HG03280 (cell line): ENCODE measurements at regions not wholly inside any gene's neighbourhood (a gene's known extent, or its start where the extent isn't known, plus 50 kb on each side); places are given as distances from the start of the nearest gene placed in this dataset.
"Not testable (repeated sequence)": the region's sequence is repeated elsewhere in the genome, so short reads cannot be mapped to it uniquely, and the experiment has no call there.

Source experiments
- ATAC-seq: cut with Tn5 transposase; IDR thresholded peaks from one replicate; pipeline ENCODE4 v1.9.1; 2021; ENCODE audit warnings: mild to moderate bottlenecking, moderate library complexity; ENCODE audit not compliant: unreplicated experiment

DNA sequence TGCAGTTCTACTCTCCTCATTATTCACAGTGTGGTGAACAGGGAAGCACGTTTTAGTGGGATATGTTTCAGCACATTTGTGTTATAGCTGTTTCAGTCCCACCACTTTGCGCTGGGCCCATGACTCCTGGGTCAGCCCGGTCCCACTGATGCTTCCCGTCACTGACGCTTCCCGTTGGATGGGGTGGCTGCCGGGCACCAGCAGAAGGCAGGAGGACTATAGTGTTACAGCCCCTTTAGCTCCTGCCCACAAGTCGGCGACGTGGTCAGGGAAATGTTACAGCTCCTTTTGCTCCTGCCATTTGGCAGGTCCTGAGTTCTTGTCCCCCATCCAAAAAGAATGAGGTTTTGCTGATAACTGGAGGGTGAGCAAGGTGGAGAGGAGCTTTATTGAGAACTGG lies 732.2 kb downstream of the NR4A2 start:
- no peak for ATAC-seq

DNA sequence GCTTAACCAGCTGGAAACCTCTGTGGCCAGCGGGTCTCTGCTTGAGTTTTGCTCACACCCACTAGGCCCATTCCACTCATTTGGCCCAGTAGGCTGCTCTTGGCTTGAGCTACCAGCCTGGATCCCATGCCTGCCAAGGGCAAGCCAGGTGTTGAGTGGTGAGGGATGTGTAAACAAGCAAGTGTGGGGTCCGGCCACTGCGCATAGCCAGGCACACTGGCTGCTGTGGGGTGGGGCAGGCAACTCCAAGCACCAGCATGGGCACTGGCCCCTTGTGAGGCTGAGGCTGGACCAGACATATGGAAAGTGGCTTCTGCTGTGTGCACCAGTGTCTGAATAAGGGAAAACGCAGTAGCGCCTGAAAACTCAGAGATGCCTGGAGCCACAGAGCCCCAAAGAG lies 732.7 kb downstream of the NR4A2 start:
- no peak for ATAC-seq

DNA sequence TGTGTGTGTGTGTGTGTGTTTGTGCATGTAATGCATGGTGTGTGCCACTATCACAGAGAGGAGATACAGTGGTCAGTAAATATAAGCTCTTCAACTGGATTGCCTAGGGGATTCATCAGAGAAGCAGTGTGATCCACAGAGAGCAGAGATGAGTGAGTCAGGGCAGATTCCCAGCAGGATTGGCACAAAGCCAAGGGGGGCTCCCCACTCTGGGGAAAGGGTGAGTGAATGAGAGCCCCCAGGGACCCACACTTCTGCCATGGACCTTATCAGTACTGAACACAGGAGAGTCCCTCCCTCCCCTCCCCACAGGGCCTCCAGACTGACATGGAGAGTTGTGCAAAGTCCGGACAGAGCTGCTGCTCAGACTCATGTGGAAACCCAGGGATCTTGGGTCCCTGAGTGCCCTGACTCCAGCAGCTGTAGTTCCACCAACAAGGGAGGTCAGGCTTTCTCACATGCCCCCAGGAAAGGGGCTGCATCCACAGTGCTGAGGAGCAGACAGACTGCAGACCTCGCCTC lies 748.8 kb downstream of the NR4A2 start:
- ATAC-seq, result no peak

DNA sequence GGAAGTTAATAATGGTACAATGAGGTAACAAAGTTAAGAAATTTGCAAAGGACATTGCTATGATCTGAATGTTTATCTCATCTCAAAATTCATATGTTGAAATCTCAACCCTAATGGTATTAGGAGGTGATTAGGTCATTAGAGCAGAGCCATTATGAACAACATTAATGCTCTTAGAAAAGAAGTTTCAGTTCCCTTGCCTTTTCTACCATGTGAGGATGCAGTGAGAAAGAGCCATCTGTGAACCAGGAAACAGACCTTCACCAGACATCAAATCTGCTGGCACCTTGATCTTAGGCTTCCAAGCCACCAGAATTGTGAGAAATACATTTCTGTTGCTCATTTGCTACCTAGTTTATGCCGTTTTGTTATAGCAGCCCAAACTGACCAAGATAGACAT lies 757.6 kb downstream of the NR4A2 start:
- ATAC-seq, result no peak

DNA sequence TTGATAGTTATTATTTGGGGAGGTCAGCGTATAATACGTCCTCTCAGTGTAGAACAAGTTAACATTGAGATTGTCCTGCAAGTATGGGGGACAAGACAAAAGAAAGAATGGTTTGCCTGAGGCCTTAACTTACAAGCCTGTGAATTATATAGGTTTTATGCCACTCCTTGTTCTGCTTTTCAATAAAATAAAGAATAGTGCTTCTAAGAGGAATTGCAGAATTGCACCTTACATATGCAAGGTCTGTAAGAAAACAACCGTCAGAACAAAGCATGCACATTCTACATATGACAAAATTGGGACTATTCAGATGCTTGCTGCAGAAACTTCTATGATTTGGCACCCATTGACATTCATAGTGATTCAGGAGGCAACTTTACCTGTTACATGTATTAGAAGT lies 785.0 kb downstream of the NR4A2 start:
- ATAC-seq, result no peak

DNA sequence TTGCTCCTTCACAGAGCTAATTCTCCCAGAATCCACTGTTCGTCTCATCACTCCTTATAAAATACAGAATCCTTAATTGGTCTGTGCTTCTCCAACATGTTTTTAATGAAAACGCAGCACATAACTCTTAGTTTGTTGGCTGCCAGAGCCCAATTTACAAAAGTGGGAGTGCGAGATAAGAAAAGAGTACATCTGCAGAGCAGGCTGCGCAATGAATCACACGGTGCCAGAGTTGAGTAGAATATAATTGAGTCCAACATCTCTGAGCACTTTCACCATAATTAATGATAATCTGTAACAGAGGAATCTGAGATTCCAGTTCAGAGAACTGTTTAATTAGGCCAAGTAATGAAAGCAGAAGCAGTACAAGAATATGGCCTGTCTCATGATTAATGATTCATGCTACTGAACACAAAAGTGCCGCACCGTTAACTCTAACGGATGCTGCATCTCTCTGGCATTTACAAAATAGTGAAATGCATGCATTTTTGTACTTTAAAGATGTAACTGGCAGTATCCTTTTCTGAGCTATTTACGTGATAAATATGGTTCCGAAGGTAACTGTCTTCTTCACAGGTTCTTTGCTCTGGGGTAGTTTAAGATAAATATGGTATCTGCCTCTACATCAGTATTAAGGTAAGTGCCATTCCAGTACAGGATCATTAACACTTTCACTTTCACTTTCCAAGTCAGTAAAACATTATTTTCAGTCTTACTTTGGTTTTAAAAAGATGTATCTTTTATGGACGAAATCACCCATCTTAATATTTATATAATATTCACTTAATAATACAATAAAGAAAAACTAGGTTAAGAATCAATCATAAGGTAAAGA lies 785.6 kb downstream of the NR4A2 start:
- ATAC-seq, result no peak

DNA sequence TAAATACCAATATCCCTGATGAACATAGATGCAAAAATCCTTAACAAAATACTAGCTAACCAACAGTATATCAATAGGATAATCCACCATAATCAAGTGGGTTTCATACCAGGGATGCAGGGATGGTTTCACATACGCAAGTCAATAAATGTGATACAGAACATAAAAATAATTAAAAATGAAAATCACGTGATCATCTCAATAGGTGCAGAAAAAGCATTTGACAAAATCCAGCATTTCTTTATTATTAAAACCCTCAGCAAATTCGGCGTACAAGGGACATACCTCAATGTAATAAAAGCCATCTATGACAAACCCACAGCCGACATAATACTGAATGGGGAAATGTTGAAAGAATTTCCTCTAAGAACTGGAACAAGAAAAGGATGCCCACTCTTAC lies 793.5 kb downstream of the NR4A2 start:
- ATAC-seq, result not testable (repeated sequence)

DNA sequence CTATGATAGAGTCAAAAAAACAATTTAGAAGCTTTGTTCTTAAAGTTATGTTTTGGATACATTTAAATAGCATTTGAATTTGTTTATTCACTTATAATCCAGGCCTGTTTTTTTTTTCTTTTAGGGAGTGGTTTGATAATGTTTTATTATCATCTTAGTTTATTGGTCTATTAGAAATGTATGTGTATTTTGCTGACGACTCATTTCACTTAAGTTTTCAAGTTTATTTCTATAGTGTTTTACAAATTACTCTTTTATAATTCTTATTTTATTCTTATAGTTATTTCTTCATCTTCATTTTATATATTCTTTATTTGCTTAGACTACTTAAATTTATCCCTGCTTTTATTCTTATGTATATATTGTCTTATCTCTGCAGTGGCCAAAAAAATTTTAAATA lies 804.5 kb downstream of the NR4A2 start:
- no peak for ATAC-seq

DNA sequence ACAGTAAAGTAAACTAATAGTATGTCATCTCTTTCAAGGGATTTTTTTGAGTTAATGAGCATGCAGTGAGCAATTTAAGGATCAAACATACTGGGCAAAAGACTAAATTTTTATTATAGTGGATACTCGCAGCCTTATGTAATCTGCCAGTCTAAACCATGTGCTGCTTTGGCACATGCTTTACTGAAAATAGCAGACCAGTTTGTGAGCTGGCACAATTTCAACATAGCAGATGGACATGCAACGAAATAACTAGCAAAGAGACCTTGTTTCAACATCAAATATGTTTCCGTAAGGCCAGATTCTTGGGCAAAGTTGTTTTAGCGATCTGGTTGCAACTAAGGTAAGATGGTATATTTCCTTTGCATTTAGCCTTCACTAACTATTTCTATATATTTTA lies 807.3 kb downstream of the NR4A2 start:
- ATAC-seq, result no peak

DNA sequence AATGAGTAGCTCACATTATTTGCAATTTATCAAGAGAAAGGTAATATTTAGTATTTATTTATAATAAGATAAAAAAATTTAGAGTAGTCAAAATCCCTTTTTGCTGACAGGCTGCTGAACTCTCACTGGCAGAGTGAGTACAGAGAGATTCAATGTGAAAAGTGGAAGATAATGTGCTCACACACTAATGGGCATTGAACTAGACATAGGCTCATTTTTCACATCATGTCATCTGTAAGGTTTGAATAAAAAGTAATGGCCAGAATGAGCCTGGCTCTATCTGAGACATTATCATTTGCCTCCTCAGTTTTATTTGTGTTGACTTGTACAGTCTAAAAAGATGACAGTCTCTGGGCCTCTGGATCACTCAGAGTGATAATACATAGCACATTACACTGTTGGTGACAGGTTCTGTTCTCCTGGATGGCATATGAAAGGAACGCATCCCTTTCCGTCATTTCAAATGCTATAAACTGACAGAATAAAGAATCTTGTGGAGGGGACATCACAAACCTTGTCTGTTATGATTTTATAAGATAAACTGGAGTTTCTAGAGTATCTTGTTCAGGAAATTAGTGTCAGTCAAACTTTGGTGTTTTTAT lies 812.9 kb downstream of the NR4A2 start:
- ATAC-seq, result no peak

DNA sequence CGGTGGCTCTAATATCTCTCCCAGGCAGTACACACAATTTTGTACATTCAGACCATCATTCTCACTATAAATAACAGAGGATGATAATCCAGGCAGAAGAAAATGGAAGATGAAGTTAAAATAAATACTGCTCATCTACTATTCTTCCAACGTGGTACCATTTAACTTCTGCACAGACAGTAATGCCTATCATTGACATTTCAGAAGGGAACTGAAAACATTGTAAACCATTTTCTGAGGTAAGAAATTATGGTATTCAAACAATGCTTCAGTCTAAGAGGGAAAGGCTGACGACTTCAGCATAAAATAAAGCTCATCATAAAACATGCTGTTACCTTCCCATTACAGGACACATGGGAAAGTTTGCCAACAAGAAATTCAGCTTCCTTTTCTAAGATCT lies 814.4 kb downstream of the NR4A2 start:
- no peak for ATAC-seq

DNA sequence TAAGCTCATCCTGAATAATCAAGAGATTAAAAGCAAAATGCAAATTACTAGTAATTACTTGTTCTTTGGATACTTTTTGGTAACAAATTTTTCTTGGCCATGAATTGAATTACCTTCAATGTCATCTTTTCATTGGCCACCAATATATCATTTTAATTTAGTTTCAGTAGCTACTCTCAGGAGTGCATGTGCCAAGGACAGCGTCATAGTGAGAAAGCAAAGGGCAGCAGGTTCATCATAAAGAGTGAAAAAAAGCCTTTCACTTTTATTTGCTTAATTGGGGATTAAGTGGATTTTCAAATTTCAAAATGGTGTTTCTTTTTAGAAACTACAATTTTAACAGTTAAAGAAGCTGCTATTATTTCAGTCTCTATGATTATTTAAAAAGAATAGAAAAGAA lies 815.2 kb downstream of the NR4A2 start:
- no peak for ATAC-seq

DNA sequence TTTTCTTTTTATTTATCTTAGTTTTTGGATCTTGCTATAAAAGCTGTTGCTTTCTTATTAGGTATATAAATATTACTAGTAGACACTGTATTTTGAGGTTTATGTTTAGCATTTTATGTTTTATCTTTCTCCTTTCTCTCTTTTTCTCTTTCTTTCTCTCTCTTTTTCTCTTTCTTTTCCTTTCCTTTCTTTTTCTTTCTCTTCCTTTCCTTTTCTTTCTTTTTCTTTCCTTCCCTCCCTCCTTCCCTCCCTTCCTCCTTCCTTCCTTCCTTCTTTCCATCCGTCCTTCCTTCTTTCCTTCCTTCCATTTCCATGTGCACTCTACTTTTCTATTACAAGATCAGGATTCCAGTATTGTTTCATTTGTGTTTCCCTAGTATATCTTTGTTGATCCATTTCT lies 814.8 kb downstream of the KCNJ3 start:
- ATAC-seq, result no peak

DNA sequence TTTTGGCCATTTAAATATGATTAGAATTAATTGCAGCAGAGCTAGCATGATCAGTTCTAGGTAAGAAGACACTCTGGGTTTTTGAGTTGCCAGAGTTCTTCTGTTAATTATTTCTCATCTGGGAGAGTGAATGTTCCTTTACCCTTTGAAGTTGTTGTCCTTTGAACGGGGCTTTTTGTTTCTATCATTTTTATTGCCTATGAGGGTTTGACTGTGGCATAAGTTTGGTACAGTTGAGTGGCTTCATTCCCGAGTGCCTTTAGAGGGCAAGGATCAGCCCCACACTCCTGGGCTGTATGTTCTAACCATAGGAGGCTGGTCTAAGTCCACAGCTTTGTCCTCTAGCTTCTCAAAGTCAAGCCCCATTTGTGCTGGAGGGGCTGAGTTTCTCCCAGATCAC lies 804.3 kb downstream of the KCNJ3 start:
- ATAC-seq, result no peak

DNA sequence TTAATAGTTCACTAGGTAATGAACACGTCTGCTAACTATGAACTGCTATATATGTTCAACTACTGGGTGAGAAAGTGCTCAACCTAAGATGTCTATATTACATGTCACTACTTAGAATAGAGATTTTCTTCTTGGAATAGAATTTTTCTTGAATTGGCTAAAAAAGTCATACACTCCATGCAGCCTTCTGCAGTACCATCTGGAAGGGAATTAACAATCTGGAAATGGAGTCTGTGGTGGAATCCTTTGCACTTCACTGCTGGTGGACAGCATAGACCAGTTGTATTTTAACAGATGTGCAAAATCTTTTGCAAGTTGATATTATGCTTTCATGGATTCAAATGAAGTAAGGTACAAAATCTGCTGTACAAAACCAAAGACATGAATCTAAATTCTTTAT lies 799.6 kb downstream of the KCNJ3 start:
- no peak for ATAC-seq

DNA sequence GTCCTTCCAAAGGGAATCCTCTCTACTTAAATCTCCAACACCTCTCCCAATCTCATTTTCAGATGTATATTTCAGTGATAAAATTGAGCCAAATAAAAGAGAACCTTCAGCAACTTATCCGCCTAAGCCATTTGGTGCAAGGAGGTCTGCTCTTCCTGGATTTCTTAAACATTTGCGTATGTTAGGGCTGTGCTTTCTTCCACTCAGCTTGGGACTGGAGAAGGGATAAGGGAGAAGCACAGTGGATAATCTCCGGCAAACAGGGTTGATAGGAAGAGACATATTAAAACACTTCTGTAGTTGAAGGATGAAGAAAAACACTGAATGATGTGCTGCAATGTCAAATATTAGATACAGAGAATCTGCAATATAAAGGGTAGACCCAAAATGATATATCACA lies 796.2 kb downstream of the KCNJ3 start:
- no peak for ATAC-seq

DNA sequence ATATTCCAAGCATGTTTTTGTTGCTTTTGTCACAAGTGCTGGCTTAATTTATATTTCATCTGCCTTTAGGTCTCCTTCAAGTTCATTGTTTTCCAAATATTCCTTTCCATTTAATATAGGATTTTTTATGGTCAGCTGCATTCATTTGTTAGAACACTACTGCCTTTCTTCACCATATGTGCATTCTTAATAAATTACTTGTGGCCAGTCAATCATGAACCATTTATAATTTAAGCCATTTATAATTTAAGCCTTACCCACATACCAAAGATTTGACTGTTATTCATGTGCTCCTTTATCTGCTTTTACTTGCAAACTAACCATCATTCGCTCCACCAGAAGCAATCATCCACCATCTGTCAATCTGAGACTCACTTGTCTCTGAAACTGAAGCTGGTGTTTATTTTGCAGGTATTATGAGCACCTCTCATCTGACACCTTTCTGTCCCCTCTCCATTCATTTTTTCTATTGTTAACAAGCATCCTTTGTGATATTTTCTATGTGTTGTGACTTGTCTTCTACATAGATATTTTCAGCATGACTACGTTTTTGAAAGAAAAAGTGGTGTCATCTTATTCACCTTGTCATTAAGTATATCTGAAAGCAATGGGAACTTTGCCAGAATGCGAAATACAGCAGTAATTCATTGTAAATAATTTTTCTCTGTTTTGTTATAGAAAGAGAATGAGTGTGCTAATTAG lies 786.8 kb downstream of the KCNJ3 start:
- ATAC-seq, result no peak

DNA sequence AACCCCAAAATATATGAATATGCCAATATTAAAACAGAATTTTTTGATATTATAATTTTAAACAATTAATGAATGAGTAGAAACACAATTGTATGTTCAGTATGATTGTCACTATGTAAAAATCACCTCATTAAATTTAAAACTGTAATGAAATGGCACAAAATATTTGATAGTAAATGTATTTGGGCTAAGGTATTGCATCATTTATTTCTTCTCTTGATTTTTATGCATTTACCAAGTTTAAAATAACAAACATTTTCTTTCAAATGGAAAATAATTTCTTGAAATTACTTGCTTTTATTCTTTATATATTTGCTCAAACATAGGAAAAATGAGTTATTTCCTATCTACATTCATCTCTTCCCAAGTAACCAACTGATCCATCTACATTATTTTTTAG lies 782.6 kb downstream of the KCNJ3 start:
- ATAC-seq, result no peak

DNA sequence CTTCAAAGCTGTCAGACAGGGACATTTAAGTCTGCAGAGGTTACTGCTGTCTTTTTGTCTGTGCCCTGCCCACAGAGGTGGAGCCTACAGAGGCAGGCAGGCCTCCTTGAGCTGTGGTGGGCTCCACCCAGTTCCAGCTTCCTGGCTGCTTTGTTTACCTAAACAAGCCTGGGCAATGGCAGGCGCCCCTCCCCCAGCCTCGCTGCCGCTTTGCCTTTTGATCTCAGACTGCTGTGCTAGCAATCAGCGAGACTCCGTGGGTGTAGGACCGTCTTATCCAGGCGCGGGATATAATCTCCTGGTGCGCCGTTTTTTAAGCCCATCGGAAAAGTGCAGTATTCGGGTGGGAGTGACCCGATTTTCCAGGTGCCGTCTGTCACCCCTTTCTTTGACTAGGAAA lies 773.5 kb downstream of the KCNJ3 start:
- ATAC-seq, result not testable (repeated sequence)

DNA sequence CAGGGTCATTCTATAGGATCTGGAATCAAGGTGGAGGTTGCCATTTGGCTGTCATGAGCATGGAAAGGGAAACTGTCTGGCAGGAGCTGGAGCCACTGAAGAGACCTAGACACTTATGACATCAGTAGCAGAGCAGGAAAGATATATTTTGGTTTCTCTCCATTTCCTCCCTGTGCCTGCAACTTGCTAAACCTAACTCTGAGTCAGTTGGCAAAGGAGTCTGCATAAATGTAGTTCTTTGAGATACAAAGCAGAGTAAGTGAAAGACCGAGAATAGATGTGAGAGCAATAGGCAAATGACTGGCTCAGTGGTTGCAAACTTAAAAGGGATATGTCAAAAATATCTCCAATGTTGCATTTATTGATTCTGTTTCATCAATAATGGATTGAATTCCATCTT lies 757.7 kb downstream of the KCNJ3 start:
- no peak for ATAC-seq

DNA sequence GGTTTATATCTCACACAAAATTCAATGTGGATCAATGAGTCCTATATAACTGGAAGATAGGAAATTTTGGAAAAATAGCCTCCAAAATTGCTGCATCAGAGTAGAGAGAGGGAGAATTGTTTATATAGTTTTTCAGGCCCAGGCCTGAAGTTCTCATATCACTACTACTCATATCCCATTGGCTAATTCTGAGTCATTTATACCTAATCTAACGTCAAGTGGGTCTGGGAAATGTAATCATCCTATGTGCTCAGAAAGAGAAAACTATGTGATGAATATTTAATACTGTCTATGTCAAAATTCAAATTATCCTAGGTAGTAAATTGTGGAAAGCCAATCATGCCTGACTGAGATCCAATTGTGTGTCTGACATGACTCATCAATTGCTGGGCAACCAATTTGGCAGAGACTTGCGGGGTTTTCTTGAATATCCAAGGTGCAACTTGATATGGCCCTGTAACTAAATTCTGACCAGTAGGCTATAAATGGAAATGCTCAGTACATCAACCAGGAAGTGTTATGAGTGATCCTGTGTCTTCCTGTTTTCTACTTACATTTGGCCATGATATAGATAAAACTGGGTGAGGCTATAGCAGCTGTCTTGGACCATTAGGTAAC lies 744.4 kb downstream of the KCNJ3 start:
- no peak for ATAC-seq

DNA sequence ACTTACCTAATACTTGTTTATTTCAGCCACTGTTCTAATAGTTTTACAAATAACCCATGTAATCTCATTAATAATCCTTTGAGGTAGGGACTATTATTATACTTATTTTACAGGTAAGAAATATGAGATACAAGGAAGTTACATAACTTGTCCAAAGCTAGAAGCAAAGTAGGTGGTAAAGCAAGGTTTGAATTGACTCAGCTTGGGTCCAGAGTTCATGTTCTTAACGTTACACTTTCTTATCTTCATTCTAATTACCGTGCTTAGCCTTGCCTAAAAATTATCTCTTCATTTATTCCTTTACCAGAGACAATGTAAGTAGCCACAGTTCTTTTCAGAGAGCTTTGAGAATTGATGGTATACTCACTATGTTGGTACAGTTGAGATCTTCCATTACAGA lies 743.6 kb downstream of the KCNJ3 start:
- no peak for ATAC-seq
